AG10803 (cell line): ENCODE measurements at regions not wholly inside any gene's neighbourhood (a gene's known extent, or its start where the extent isn't known, plus 50 kb on each side); places are given as distances from the start of the nearest gene placed in this dataset.

Source experiments
- DNase-seq: peaks from one replicate; pipeline ENCODE4 v3.0.0; 2010; ENCODE audit warnings: low read depth
- H3K4me3 ChIP-seq: 2 replicates; pipeline ENCODE4 v1.5.1; 2011; ENCODE audit warnings: mild to moderate bottlenecking, low read length, control low read depth
- CTCF ChIP-seq: conservative IDR thresholded peaks from 2 replicates; pipeline ENCODE4 v1.5.1; 2011; ENCODE audit warnings: mild to moderate bottlenecking, low read length, control low read depth, inconsistent platforms

- no peak overlapping the region for H3K4me3 ChIP-seq
- no peak for DNase-seq
- no peak for TF ChIP-seq CTCF
Measured at GRCh38 chr2:181196401-181196800, 216.0 kb downstream of the UBE2E3 start.

GRCh38 chr2:181197140-181197760 is 216.8 kb downstream of the UBE2E3 start:
- no peak for DNase-seq
- TF ChIP-seq CTCF: no peak
- H3K4me3 ChIP-seq: no peak overlapping the region

GRCh38 chr2:181198183-181198864 is 217.9 kb downstream of the UBE2E3 start:
- H3K4me3 ChIP-seq: no peak overlapping the region
- DNase-seq: no peak
- no peak for TF ChIP-seq CTCF

- DNase-seq: peak; percentile 80
Measured at GRCh38 chr2:181203412-181203811, 223.0 kb downstream of the UBE2E3 start.

GRCh38 chr2:181203916-181204315 is 223.5 kb downstream of the UBE2E3 start:
- H3K4me3 ChIP-seq: no peak overlapping the region
- TF ChIP-seq CTCF: no peak
- DNase-seq: peak; percentile 52

More at GRCh38 chr2:181203412-181203811, 223.0 kb downstream of the UBE2E3 start:
- no peak overlapping the region for H3K4me3 ChIP-seq
- no peak for TF ChIP-seq CTCF

GRCh38 chr2:181218401-181218821 is 238.0 kb downstream of the UBE2E3 start:
- H3K4me3 ChIP-seq: no peak overlapping the region
- no peak for TF ChIP-seq CTCF
- DNase-seq: no peak

- TF ChIP-seq CTCF: no peak
- no peak for DNase-seq
- no peak overlapping the region for H3K4me3 ChIP-seq
Measured at GRCh38 chr2:181223234-181223633, 234.0 kb upstream of the ITGA4 start.
